ENCODE measurements at regions not wholly inside any gene's neighbourhood (a gene's known extent, or its start where the extent isn't known, plus 50 kb on each side); places are given as distances from the start of the nearest gene placed in this dataset.
"Not testable (repeated sequence)": the region's sequence is repeated elsewhere in the genome, so short reads cannot be mapped to it uniquely, and the experiment has no call there.

DNA sequence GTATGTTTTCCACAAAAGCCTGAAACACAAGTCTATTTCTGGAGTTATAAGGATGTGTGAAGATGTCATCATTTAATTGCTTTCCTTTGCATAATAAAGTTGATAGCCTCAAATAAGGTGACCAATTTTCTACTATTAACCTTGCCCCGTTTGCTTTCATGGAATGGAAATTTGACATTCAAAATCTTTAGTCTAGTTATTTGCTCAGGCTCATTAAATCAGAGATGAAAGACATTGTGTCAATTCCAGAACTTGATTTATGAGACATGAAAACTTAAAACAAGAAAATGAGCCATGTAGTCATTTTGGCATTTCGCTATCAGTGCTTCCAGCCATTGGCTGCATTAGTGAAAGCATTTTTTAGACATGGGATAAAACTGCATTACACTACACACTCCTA lies 91.5 kb upstream of the ZSWIM2 start:
- TF ChIP-seq CTCF (IDR thresholded peaks at IDR 0.05; ENCODE audit: low read depth, low read length, missing control alignments) = no peak
- in situ Hi-C loops (cut with HindIII; ENCODE audit: low pct_ligation_motif_present, low sequenced_read_pairs) = no loop called here
- Histone ChIP-seq H3K36me3 (replicated peaks) (no peaks in the 10 kb centered on the region), H3K4me3 (ENCODE audit: low read depth, low read length) (no peak overlapping the region), H3K27me3 (replicated peaks) (no peaks in the 10 kb centered on the region), H3K27ac (no peak overlapping the region)
- no peak for DNase-seq

- in situ Hi-C loops (cut with HindIII; ENCODE audit: low pct_ligation_motif_present, low sequenced_read_pairs) = no loop called here
- no peak for TF ChIP-seq CTCF (IDR thresholded peaks at IDR 0.05; ENCODE audit: low read depth, low read length, missing control alignments)
Measured at GRCh38 chr2:186934420-186934819, 85.5 kb upstream of the ZSWIM2 start.

GRCh38 chr2:186927867-186928191 lies 78.9 kb upstream of the ZSWIM2 start:
- Histone ChIP-seq H3K27ac (no peak overlapping the region), H3K4me3 (ENCODE audit: low read depth, low read length) (no peak overlapping the region), H3K36me3 (replicated peaks) (no peaks in the 10 kb centered on the region), H3K27me3 (replicated peaks) (no peaks in the 10 kb centered on the region)
- no peak for TF ChIP-seq CTCF (IDR thresholded peaks at IDR 0.05; ENCODE audit: low read depth, low read length, missing control alignments)
- DNase-seq = no peak
- in situ Hi-C loops (cut with HindIII; ENCODE audit: low pct_ligation_motif_present, low sequenced_read_pairs) = no loop called here

More at GRCh38 chr2:186934420-186934819, 85.5 kb upstream of the ZSWIM2 start:
- H3K4me3 ChIP-seq (ENCODE audit: low read depth, low read length) = no peak overlapping the region
- H3K36me3 ChIP-seq (replicated peaks) = no peaks in the 10 kb centered on the region
- no peaks in the 10 kb centered on the region for H3K27me3 ChIP-seq (replicated peaks)
- H3K27ac ChIP-seq = no peak overlapping the region
- DNase-seq = no peak

DNA sequence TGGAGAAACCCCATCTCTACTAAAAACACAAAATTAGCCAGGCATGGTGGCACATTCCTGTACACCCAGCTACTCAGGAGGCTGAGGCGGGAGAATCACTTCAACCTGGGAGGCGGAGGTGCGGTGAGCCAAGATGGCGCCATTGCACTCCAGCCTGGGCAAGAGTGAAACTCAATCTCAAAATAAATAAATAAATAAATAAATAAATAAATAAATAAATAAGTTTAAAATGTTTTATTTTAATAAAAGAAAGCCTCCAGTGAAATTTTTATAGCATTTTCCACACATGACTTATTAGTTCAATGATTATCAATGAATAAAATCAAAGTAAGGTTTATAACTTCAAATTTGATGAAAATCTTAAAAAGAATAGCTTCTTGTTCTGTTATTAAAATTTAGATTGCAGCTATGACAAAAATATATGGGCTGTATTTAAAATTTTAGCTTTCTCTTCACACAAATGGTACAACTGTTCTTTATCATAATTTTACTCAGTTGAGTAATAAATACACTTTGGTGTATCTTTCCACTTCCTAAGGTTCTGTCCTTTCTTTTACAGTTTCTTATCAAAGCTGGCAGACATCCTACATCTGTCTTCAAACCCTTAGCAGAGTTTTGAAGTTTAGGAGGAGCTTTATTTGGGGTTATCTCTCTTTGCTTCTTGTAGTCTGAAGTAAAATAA lies 78.4 kb upstream of the ZSWIM2 start:
- no peak for TF ChIP-seq CTCF (IDR thresholded peaks at IDR 0.05; ENCODE audit: low read depth, low read length, missing control alignments)
- H3K27me3 ChIP-seq (replicated peaks) = no peaks in the 10 kb centered on the region
- no peak overlapping the region for H3K27ac ChIP-seq
- H3K36me3 ChIP-seq (replicated peaks) = no peaks in the 10 kb centered on the region
- no peak for DNase-seq
- no peak overlapping the region for H3K4me3 ChIP-seq (ENCODE audit: low read depth, low read length)
- in situ Hi-C loops (cut with HindIII; ENCODE audit: low pct_ligation_motif_present, low sequenced_read_pairs) = no loop called here

GRCh38 chr2:186925514-186925913 lies 76.5 kb upstream of the ZSWIM2 start:
- Histone ChIP-seq H3K27ac (no peak overlapping the region), H3K4me3 (ENCODE audit: low read depth, low read length) (no peak overlapping the region), H3K27me3 (replicated peaks) (no peaks in the 10 kb centered on the region), H3K36me3 (replicated peaks) (no peaks in the 10 kb centered on the region)
- TF ChIP-seq CTCF (IDR thresholded peaks at IDR 0.05; ENCODE audit: low read depth, low read length, missing control alignments) = no peak
- no peak for DNase-seq
- in situ Hi-C loops (cut with HindIII; ENCODE audit: low pct_ligation_motif_present, low sequenced_read_pairs) = no loop called here

- in situ Hi-C loops (cut with HindIII; ENCODE audit: low pct_ligation_motif_present, low sequenced_read_pairs); DNase-seq; H3K27me3 ChIP-seq (replicated peaks); H3K36me3 ChIP-seq (replicated peaks); H3K4me3 ChIP-seq (ENCODE audit: low read depth, low read length); H3K27ac ChIP-seq: not testable (repeated sequence)
Measured at GRCh38 chr2:186922316-186922715, 73.3 kb upstream of the ZSWIM2 start.

Data from brain microvascular endothelial cell (primary cell).